Loucy (cell line): ENCODE measurements at regions not wholly inside any gene's neighbourhood (a gene's known extent, or its start where the extent isn't known, plus 50 kb on each side); places are given as distances from the start of the nearest gene placed in this dataset.

Experiments
- H2AFZ ChIP-seq: fragments of 200-600 bp; sonication (generic); 2 replicates; pipeline ENCODE4 v1.6.0; 2016; ENCODE audit warnings: antibody characterized with exemption, mild to moderate bottlenecking, low read length, moderate library complexity
- H3F3A ChIP-seq: fragments of 200-600 bp; 2 replicates; pipeline ENCODE4 v1.6.0; 2016; ENCODE audit warnings: antibody characterized with exemption, low read depth, mild to moderate bottlenecking
- H3K27me3 ChIP-seq: fragments of 200-600 bp; sonication (generic); 2 replicates; pipeline ENCODE4 v1.6.1; 2014; ENCODE audit warnings: low read length, mild to moderate bottlenecking; ENCODE audit not compliant: insufficient read depth, poor library complexity, severe bottlenecking
- H3K36me3 ChIP-seq: fragments of 200-600 bp; sonication (generic); 2 replicates; pipeline ENCODE4 v1.6.1; 2016; ENCODE audit warnings: low read length; ENCODE audit not compliant: insufficient read depth
- H3K4me1 ChIP-seq: fragments of 200-600 bp; sonication (generic); 2 replicates; pipeline ENCODE4 v1.5.1; 2014; ENCODE audit warnings: low read length, mild to moderate bottlenecking; ENCODE audit not compliant: insufficient read depth, poor library complexity, severe bottlenecking
- H3K4me2 ChIP-seq: fragments of 200-600 bp; sonication (generic); 2 replicates; pipeline ENCODE4 v1.6.0; 2014; ENCODE audit warnings: antibody characterized with exemption, low read length, low read depth, mild to moderate bottlenecking; ENCODE audit not compliant: poor library complexity, severe bottlenecking
- H3K4me3 ChIP-seq: fragments of 200-600 bp; sonication (generic); 2 replicates; pipeline ENCODE4 v1.5.1; 2014; ENCODE audit warnings: low read length, mild to moderate bottlenecking, mixed read lengths; ENCODE audit not compliant: poor library complexity, severe bottlenecking
- H3K79me2 ChIP-seq: fragments of 200-600 bp; sonication (generic); 2 replicates; pipeline ENCODE4 v1.6.1; 2014; ENCODE audit warnings: low read length; ENCODE audit not compliant: insufficient read depth
- H3K9ac ChIP-seq: fragments of 200-600 bp; sonication (generic); 2 replicates; pipeline ENCODE4 v1.6.0; 2014; ENCODE audit warnings: mild to moderate bottlenecking, low read depth, low read length, moderate library complexity; ENCODE audit not compliant: poor library complexity, severe bottlenecking
- H3K9me2 ChIP-seq: fragments of 200-600 bp; sonication (generic); replicated peaks from 2 replicates; pipeline ENCODE4 v1.6.1; 2016; ENCODE audit warnings: low read depth, low read length, mixed read lengths
- H3K9me3 ChIP-seq: fragments of 200-600 bp; sonication (generic); 2 replicates; pipeline ENCODE4 v1.6.1; 2014; ENCODE audit warnings: mild to moderate bottlenecking, antibody characterized with exemption, low read length, low read depth; ENCODE audit not compliant: insufficient read depth
- H4K20me1 ChIP-seq: fragments of 200-600 bp; sonication (generic); 2 replicates; pipeline ENCODE4 v1.6.0; 2014; ENCODE audit warnings: antibody characterized with exemption, low read length, mild to moderate bottlenecking; ENCODE audit not compliant: insufficient read depth, poor library complexity, severe bottlenecking
- EZH2phosphoT487 ChIP-seq: fragments of 200-600 bp; IDR thresholded peaks from 2 replicates; pipeline ENCODE4 v1.6.1; 2018; ENCODE audit warnings: antibody characterized with exemption, mild to moderate bottlenecking, moderate library complexity, borderline replicate concordance
- TF ChIP-seq, protein P1 (sequence below): fragments of 200-600 bp; sonication (generic); conservative IDR thresholded peaks from 2 replicates; pipeline ENCODE4 v1.5.1; 2014; ENCODE audit warnings: mild to moderate bottlenecking, antibody characterized with exemption, low read length

DNA sequence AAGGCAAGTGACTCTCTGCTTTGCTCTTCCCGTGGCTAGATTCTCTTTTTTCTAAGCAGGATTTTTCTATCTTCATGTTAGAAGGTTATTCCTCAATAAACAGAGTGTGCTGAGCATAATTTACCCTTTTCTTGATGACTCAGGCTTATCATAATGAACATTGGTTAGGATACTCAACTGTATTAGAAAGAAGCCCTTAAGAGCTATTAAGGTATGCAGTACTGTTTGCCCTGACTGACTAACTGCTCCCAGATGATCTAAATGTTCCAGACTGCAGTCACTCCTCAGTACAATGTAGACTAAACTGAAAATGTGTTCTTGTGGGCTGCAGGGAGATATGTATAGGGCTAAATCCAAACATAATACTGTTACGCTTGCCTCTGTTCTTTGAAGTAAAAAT lies 687.8 kb downstream of the NUP35 start:
- Histone ChIP-seq H2AFZ (no peak overlapping the region), H3K27me3 (no peaks in the 10 kb centered on the region), H3K9ac (no peak overlapping the region), H3K79me2 (no peaks in the 10 kb centered on the region), H3K9me3 (no peaks in the 10 kb centered on the region), H3F3A (no peaks in the 10 kb centered on the region), H4K20me1 (no peaks in the 10 kb centered on the region), H3K9me2 (no peaks in the 10 kb centered on the region), H3K4me2 (no peak overlapping the region), H3K4me3 (no peak overlapping the region), H3K36me3 (no peaks in the 10 kb centered on the region), H3K4me1 (no peaks in the 10 kb centered on the region)
- TF ChIP-seq, protein P1, sequence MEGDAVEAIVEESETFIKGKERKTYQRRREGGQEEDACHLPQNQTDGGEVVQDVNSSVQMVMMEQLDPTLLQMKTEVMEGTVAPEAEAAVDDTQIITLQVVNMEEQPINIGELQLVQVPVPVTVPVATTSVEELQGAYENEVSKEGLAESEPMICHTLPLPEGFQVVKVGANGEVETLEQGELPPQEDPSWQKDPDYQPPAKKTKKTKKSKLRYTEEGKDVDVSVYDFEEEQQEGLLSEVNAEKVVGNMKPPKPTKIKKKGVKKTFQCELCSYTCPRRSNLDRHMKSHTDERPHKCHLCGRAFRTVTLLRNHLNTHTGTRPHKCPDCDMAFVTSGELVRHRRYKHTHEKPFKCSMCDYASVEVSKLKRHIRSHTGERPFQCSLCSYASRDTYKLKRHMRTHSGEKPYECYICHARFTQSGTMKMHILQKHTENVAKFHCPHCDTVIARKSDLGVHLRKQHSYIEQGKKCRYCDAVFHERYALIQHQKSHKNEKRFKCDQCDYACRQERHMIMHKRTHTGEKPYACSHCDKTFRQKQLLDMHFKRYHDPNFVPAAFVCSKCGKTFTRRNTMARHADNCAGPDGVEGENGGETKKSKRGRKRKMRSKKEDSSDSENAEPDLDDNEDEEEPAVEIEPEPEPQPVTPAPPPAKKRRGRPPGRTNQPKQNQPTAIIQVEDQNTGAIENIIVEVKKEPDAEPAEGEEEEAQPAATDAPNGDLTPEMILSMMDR, result no peak
- TF ChIP-seq EZH2phosphoT487, result no peak

DNA sequence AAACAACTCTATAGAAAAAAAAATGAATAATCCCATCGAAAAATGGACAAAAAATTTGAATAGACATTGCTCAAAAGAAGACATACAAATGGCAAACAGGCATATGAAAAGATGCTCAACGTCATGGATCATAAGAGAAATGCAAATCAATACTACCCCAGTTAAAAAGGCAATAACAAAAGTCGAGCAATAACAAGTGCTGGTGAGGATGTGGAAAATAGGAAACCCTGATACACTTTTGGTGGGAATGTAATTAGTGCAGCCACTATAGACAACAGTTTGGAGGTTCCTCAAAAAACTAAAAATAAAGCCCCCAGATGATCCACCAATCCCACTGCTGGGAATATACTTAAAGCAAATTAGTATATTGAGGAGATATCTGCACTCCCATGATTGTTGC lies 701.5 kb downstream of the NUP35 start:
- no peaks in the 10 kb centered on the region for H3K9me3 ChIP-seq
- TF ChIP-seq, protein P1, result no peak
- TF ChIP-seq EZH2phosphoT487, result no peak

DNA sequence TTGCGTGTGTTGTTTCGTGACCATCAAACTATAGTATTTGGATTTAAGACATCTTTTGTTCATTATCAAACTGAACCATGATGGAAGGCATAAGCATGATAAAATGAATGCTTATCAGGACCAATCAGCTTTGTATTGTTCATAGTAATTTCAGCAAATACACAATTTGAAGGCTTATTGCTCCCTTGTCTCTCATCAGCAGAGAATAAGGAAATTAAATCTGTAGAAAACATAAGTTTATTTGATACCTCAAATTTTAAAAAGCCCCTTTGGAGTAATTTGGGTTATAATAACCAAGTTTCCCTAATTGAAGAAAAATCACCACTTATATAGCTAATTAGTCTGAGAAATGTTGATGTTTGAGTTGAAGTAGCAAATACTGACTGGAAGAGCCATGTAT lies 705.7 kb downstream of the NUP35 start:
- H3F3A ChIP-seq, result no peaks in the 10 kb centered on the region
- no peaks in the 10 kb centered on the region for H3K79me2 ChIP-seq
- TF ChIP-seq, protein P1, result no peak
- TF ChIP-seq EZH2phosphoT487, result no peak
- H3K9me3 ChIP-seq, result no peaks in the 10 kb centered on the region
- H3K9ac ChIP-seq, result no peak overlapping the region
- no peaks in the 10 kb centered on the region for H3K9me2 ChIP-seq
- H3K4me1 ChIP-seq, result no peaks in the 10 kb centered on the region
- H3K4me2 ChIP-seq, result no peak overlapping the region
- H3K36me3 ChIP-seq, result no peaks in the 10 kb centered on the region
- H3K4me3 ChIP-seq, result no peak overlapping the region
- H3K27me3 ChIP-seq, result no peaks in the 10 kb centered on the region
- H2AFZ ChIP-seq, result no peak overlapping the region
- H4K20me1 ChIP-seq, result no peaks in the 10 kb centered on the region

More for the DNA sequence above, 701.5 kb downstream of the NUP35 start:
- Histone ChIP-seq H3K27me3 (no peaks in the 10 kb centered on the region), H3K9me2 (no peaks in the 10 kb centered on the region), H3K9ac (no peak overlapping the region), H3K4me2 (no peak overlapping the region), H3K36me3 (no peaks in the 10 kb centered on the region), H4K20me1 (no peaks in the 10 kb centered on the region), H3K4me3 (no peak overlapping the region), H3F3A (no peaks in the 10 kb centered on the region), H3K79me2 (no peaks in the 10 kb centered on the region), H3K4me1 (no peaks in the 10 kb centered on the region), H2AFZ (no peak overlapping the region)
